Activated CD4-positive, alpha-beta T cell treated with anti-CD3 and anti-CD28 coated beads for 36 hours (primary cell): ENCODE measurements at regions not wholly inside any gene's neighbourhood (a gene's known extent, or its start where the extent isn't known, plus 50 kb on each side); places are given as distances from the start of the nearest gene placed in this dataset.

Experiments used
- ATAC-seq: fragments of 200-7000 bp; cut with Tn5 transposase; one replicate; pipeline ENCODE4 v1.10.0; 2021; ENCODE audit warnings: mild to moderate bottlenecking, moderate library complexity
- CTCF ChIA-PET: fragments of 350-600 bp; sonication (Branson Sonifier 250); formaldehyde crosslinking; loops from one replicate; lab custom pipeline; 2021; ENCODE audit warnings: antibody characterized with exemption; lab: Charles Lee
- POLR2A ChIA-PET: fragments of 350-600 bp; sonication (Branson Sonifier 250); formaldehyde crosslinking; loops from one replicate; lab custom pipeline; 2021; ENCODE audit warnings: antibody characterized with exemption, inconsistent platforms; lab: Charles Lee
- DNase-seq: peaks from one replicate; pipeline ENCODE4 v3.0.0-alpha.2; 2020
- H3K27ac Mint-ChIP-seq: one replicate; pipeline ENCODE4 v1.8.0; 2021; ENCODE audit warnings: mixed read lengths
- H3K27me3 Mint-ChIP-seq: one replicate; pipeline ENCODE4 v1.8.0; 2021; ENCODE audit warnings: mixed read lengths
- H3K36me3 Mint-ChIP-seq: one replicate; pipeline ENCODE4 v1.8.0; 2021; ENCODE audit warnings: low read depth, mixed read lengths
- H3K4me1 Mint-ChIP-seq: one replicate; pipeline ENCODE4 v1.8.0; 2021; ENCODE audit warnings: mixed read lengths
- H3K4me3 Mint-ChIP-seq: one replicate; pipeline ENCODE4 v1.8.0; 2021; ENCODE audit warnings: mild to moderate bottlenecking, moderate library complexity, mixed read lengths
- H3K9me3 Mint-ChIP-seq: one replicate; pipeline ENCODE4 v1.8.0; 2021; ENCODE audit warnings: low read depth, mixed read lengths
- intact Hi-C, 2 experiments: fragments of 100-400 bp; cut with DNase I in 1 of 2; cut with micrococcal nuclease in 1 of 2; formaldehyde crosslinking; loops; one replicate each; pipeline versions ENCODE4 v1.14.2 to v1.15.1; 2022 to 2024; cut with DNase I, micrococcal nuclease

DNA sequence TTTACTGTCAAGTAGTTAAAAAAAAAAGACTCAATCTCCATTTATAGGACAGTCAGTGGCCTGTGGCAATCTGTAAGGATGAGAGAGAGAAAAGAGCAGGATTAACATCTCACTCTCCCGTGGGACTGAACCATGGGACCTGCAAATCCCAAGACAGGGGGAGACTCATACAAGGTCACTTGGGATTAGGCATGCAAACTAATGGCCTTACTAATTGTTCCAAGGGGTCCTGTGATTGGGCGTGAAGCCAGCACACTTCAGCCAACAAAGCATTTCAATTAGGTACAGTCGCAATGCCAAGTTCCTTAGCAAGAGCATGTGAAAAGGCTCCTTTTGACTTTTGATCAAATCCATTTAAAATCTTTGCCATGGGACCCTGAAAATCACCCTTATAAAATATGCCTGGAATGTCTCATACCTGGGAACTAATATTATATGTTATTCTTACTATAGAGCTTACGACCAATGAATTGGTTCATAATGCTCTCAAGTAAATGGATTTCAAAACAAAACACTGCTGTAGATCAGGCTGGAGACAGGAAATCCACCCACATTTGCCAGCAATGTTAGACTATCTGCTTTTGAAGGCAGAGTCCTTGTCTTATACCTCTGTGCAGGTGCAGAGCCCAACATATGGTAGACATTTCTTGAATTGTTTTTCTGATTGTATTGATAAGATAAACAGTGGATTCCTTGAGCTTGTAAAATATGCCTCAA is 412.5 kb downstream of the GJA1 start:
- ChIA-PET POLR2A (no interaction called here), CTCF (interaction anchor here (0.7 to 2.3 kb wide), 4 partner anchors 11 to 674 kb away, joined by 3 to 11 read pairs (median 4); no protein-coding TSS in a partner anchor)
- ATAC-seq (no peak), DNase-seq (no peak)
- Mint-ChIP-seq H3K9me3 (no peaks in the 10 kb centered on the region), H3K4me3 (no peak overlapping the region), H3K36me3 (no peaks in the 10 kb centered on the region), H3K27ac (no peak overlapping the region), H3K4me1 (peaks cover 18% of the 10 kb centered on the region), H3K27me3 (no peaks in the 10 kb centered on the region)
- intact Hi-C loops = loop anchor here (2.0 to 10.0 kb wide), 3 partner anchors 184 to 793 kb away; no protein-coding TSS in a partner anchor

DNA sequence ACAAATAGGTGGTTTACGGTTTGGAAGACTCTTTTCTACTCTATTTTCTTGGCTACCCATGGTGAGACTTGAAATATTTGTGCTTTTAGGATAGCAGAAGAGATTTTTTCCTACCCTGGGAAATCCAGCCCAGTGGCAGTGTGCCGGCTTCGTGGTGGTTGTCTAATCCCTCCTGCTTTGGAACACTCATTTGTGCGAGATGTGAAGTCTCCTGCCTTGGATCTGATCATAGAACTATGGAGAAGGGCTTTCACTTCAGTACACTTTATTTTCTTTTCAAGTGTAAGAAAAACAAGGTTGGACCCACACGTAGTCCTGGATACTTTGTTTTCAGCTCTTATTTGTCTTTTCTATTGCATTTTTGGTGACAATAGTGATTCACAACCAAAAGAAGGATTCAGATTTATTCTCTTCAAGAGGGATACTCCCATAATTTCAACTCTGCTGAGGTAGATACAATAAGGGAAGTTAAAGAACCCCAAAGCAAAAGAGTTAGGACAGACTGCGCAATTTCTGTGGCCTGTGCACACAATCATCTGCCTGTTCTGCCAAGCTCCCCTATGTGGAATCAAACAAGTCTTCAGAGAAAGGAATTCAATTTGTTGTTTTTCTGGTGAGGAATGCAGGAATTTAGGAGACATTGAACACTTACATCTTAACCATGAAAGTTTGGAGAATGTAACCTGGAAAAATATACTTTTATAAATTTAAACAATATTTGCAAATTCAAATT is 413.2 kb downstream of the GJA1 start:
- Mint-ChIP-seq H3K4me3 (no peak overlapping the region), H3K27me3 (no peaks in the 10 kb centered on the region), H3K9me3 (no peaks in the 10 kb centered on the region), H3K4me1 (peaks cover 18% of the 10 kb centered on the region), H3K27ac (no peak overlapping the region), H3K36me3 (no peaks in the 10 kb centered on the region)
- DNase-seq = no peak
- CTCF ChIA-PET = interaction anchor here (0.6 to 2.3 kb wide), 7 partner anchors 10 to 674 kb away, joined by 3 to 11 read pairs (median 4); no protein-coding TSS in a partner anchor
- ATAC-seq = no peak
- POLR2A ChIA-PET = no interaction called here
- intact Hi-C loops = loop anchor here (1.0 to 10.0 kb wide), 4 partner anchors 184 to 794 kb away; no protein-coding TSS in a partner anchor

GRCh38 chr6:121849477-121849876 is 414.0 kb downstream of the GJA1 start:
- no peak overlapping the region for H3K27ac Mint-ChIP-seq
- peak; percentile 52 for DNase-seq
- no peaks in the 10 kb centered on the region for H3K27me3 Mint-ChIP-seq
- CTCF ChIA-PET = interaction anchor here (0.6 to 2.3 kb wide), 6 partner anchors 9 to 416 kb away, joined by 3 to 11 read pairs (median 4); no protein-coding TSS in a partner anchor
- intact Hi-C loops = loop anchor here (1.0 to 10.0 kb wide), 4 partner anchors 183 to 795 kb away; no protein-coding TSS in a partner anchor
- H3K9me3 Mint-ChIP-seq = no peaks in the 10 kb centered on the region
- no peaks in the 10 kb centered on the region for H3K36me3 Mint-ChIP-seq
- peaks cover 14% of the 10 kb centered on the region for H3K4me1 Mint-ChIP-seq
- POLR2A ChIA-PET = no interaction called here
- ATAC-seq = peak; percentile 70
- H3K4me3 Mint-ChIP-seq = no peak overlapping the region

GRCh38 chr6:121851056-121851455 is 415.6 kb downstream of the GJA1 start:
- CTCF ChIA-PET = interaction anchor here (1.2 kb wide), 1 partner anchor 11 kb away, joined by 3 read pairs; no protein-coding TSS in a partner anchor
- no peaks in the 10 kb centered on the region for H3K9me3 Mint-ChIP-seq
- H3K4me1 Mint-ChIP-seq = peaks cover 14% of the 10 kb centered on the region

GRCh38 chr6:121853686-121854085 is 418.2 kb downstream of the GJA1 start:
- ChIA-PET CTCF (interaction anchor here (0.7 kb wide), 2 partner anchors 66 to 578 kb away, joined by 3 to 4 read pairs; no protein-coding TSS in a partner anchor), POLR2A (no interaction called here)

More at GRCh38 chr6:121851056-121851455, 415.6 kb downstream of the GJA1 start:
- POLR2A ChIA-PET = no interaction called here
- no peaks in the 10 kb centered on the region for H3K36me3 Mint-ChIP-seq
- intact Hi-C loops = no loop called here
- ATAC-seq (no peak), DNase-seq (no peak)
- H3K4me3 Mint-ChIP-seq = no peak overlapping the region
- no peaks in the 10 kb centered on the region for H3K27me3 Mint-ChIP-seq
- no peak overlapping the region for H3K27ac Mint-ChIP-seq

GRCh38 chr6:121855521-121855920 is 420.1 kb downstream of the GJA1 start:
- POLR2A ChIA-PET = no interaction called here
- H3K36me3 Mint-ChIP-seq = no peaks in the 10 kb centered on the region
- intact Hi-C loops = no loop called here
- H3K9me3 Mint-ChIP-seq = no peaks in the 10 kb centered on the region
- no peak for ATAC-seq
- CTCF ChIA-PET = no interaction called here
- H3K27ac Mint-ChIP-seq = no peak overlapping the region
- no peak overlapping the region for H3K4me3 Mint-ChIP-seq
- no peaks in the 10 kb centered on the region for H3K27me3 Mint-ChIP-seq
- no peaks in the 10 kb centered on the region for H3K4me1 Mint-ChIP-seq
- no peak for DNase-seq

More at GRCh38 chr6:121853686-121854085, 418.2 kb downstream of the GJA1 start:
- no peaks in the 10 kb centered on the region for H3K36me3 Mint-ChIP-seq
- ATAC-seq (no peak), DNase-seq (no peak)
- no peak overlapping the region for H3K4me3 Mint-ChIP-seq
- H3K27me3 Mint-ChIP-seq = no peaks in the 10 kb centered on the region
- intact Hi-C loops = no loop called here
- H3K9me3 Mint-ChIP-seq = no peaks in the 10 kb centered on the region
- peaks cover 3% of the 10 kb centered on the region for H3K4me1 Mint-ChIP-seq
- H3K27ac Mint-ChIP-seq = no peak overlapping the region

GRCh38 chr6:121856296-121856695 is 420.9 kb downstream of the GJA1 start:
- CTCF ChIA-PET = no interaction called here

GRCh38 chr6:121857551-121857950 is 422.1 kb downstream of the GJA1 start:
- Mint-ChIP-seq H3K27ac (no peak overlapping the region), H3K27me3 (no peaks in the 10 kb centered on the region), H3K4me3 (no peak overlapping the region), H3K36me3 (no peaks in the 10 kb centered on the region), H3K9me3 (no peaks in the 10 kb centered on the region), H3K4me1 (no peaks in the 10 kb centered on the region)
- no peak for ATAC-seq
- ChIA-PET POLR2A (no interaction called here), CTCF (interaction anchor here (1.7 kb wide), 1 partner anchor 9 kb away, joined by 11 read pairs; no protein-coding TSS in a partner anchor)
- intact Hi-C loops = no loop called here
- DNase-seq = no peak

More at GRCh38 chr6:121856296-121856695, 420.9 kb downstream of the GJA1 start:
- DNase-seq (no peak), ATAC-seq (no peak)
- POLR2A ChIA-PET = no interaction called here
- Mint-ChIP-seq H3K9me3 (no peaks in the 10 kb centered on the region), H3K4me1 (no peaks in the 10 kb centered on the region), H3K27me3 (no peaks in the 10 kb centered on the region), H3K4me3 (no peak overlapping the region), H3K36me3 (no peaks in the 10 kb centered on the region), H3K27ac (no peak overlapping the region)
- intact Hi-C loops = no loop called here

DNA sequence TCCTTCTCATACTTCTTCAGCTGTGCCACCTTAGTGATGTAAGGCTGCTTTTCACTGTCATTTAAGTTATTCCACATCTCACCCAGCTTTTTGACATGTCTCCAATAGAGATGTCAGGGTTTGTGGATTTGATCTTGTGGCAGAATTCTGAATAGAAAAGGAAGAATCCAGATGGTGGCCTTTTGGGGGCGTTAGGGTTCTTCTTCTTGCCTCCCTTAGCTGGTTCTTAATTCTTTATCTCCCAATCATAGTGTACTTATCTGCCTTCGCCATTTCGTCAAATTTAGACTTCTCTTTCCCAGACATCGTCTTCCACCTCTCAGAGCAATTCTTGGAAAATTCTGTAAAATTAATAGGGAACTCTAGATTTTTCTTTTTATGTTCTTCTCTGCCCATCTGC is 422.9 kb downstream of the GJA1 start:
- H3K4me3 Mint-ChIP-seq = no peak overlapping the region
- ATAC-seq (no peak), DNase-seq (no peak)
- H3K27me3 Mint-ChIP-seq = no peaks in the 10 kb centered on the region
- H3K4me1 Mint-ChIP-seq = no peaks in the 10 kb centered on the region
- CTCF ChIA-PET = interaction anchor here (1.7 kb wide), 1 partner anchor 10 kb away, joined by 11 read pairs; no protein-coding TSS in a partner anchor
- no peak overlapping the region for H3K27ac Mint-ChIP-seq
- intact Hi-C loops = no loop called here
- H3K9me3 Mint-ChIP-seq = no peaks in the 10 kb centered on the region
- POLR2A ChIA-PET = no interaction called here
- H3K36me3 Mint-ChIP-seq = no peaks in the 10 kb centered on the region

GRCh38 chr6:121858986-121859385 is 423.5 kb downstream of the GJA1 start:
- H3K9me3 Mint-ChIP-seq = no peaks in the 10 kb centered on the region
- H3K27me3 Mint-ChIP-seq = no peaks in the 10 kb centered on the region
- CTCF ChIA-PET = interaction anchor here (0.6 to 1.7 kb wide), 2 partner anchors 10 to 132 kb away, joined by 3 to 11 read pairs; no protein-coding TSS in a partner anchor
- POLR2A ChIA-PET = no interaction called here
- H3K27ac Mint-ChIP-seq = no peak overlapping the region
- H3K4me1 Mint-ChIP-seq = no peaks in the 10 kb centered on the region
- no peaks in the 10 kb centered on the region for H3K36me3 Mint-ChIP-seq
- no peak for ATAC-seq
- DNase-seq = no peak
- no peak overlapping the region for H3K4me3 Mint-ChIP-seq
- intact Hi-C loops = no loop called here

DNA sequence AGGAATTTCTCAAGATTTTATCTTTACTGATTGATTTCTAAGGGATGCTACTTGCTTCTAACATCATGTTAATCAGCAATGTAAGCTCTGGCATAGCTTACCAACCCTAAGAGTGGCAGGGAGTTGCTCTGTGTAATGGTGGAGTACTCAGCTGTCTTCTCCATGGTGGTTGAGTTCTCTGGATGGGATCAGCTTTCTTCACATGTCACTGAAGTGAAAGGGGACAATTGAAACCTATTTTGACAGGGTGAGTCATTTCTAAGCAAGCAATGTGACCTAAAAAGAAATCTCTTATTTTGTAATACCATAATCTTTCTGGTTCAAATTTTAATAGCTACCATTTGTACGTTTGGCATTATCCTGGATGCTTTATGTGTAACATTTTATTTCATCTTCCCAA is 430.4 kb downstream of the GJA1 start:
- Mint-ChIP-seq H3K27ac (no peak overlapping the region), H3K27me3 (no peaks in the 10 kb centered on the region), H3K4me3 (no peak overlapping the region), H3K36me3 (no peaks in the 10 kb centered on the region), H3K9me3 (no peaks in the 10 kb centered on the region), H3K4me1 (no peaks in the 10 kb centered on the region)
- ATAC-seq (no peak), DNase-seq (no peak)
- intact Hi-C loops = no loop called here
- ChIA-PET CTCF (no interaction called here), POLR2A (no interaction called here)
